Ascending aorta (tissue), 2 donors: ENCODE measurements at regions not wholly inside any gene's neighbourhood (a gene's known extent, or its start where the extent isn't known, plus 50 kb on each side); places are given as distances from the start of the nearest gene placed in this dataset.
"Not testable (repeated sequence)": the region's sequence is repeated elsewhere in the genome, so short reads cannot be mapped to it uniquely, and the experiment has no call there.

Experiments used
- DNase-seq, 2 donors: peaks; one replicate each; pipeline ENCODE4 v3.0.0-alpha.2; 2019; ENCODE audit warnings: low spot score in 2 of 2
- H3K27ac ChIP-seq, 2 donors: fragments of 200-600 bp; sonication (generic); one replicate each; pipeline ENCODE4 v1.5.1; 2016 to 2017; ENCODE audit warnings: mild to moderate bottlenecking in 1 of 2
- H3K27me3 ChIP-seq: fragments of 200-600 bp; sonication (generic); one replicate; pipeline ENCODE4 v1.5.1; 2017
- H3K36me3 ChIP-seq, 2 donors: fragments of 200-600 bp; sonication (generic); one replicate each; pipeline ENCODE4 v1.5.1; 2016
- H3K4me1 ChIP-seq, 2 donors: fragments of 200-600 bp; sonication (generic); one replicate each; pipeline ENCODE4 v1.5.1; 2016 to 2017; ENCODE audit warnings: mild to moderate bottlenecking in 1 of 2
- H3K4me3 ChIP-seq, 2 donors: fragments of 200-600 bp; sonication (generic); one replicate each; pipeline ENCODE4 v1.5.1; 2016 to 2017; ENCODE audit warnings: mild to moderate bottlenecking in 1 of 2
- H3K9me3 ChIP-seq, 2 donors: fragments of 200-600 bp; sonication (generic); one replicate each; pipeline ENCODE4 v1.5.1; 2016
- CTCF ChIP-seq, 3 experiments: fragments of 200-600 bp in 2 of 3; fragments of 450-650 bp in 1 of 3; sonication (generic) in 2 of 3; IDR thresholded peaks; one replicate each; pipeline ENCODE4 v1.5.1; 2016 to 2019; ENCODE audit warnings: antibody characterized with exemption in 3 of 3, mild to moderate bottlenecking in 1 of 3, moderate library complexity in 1 of 3
- intact Hi-C: fragments of 100-400 bp; cut with DNase I; formaldehyde crosslinking; loops from one replicate; pipeline ENCODE4 v1.15.1; 2023

- intact Hi-C loops = no loop called here
Observed at GRCh38 chr20:50447817-50448216, 62.4 kb upstream of the PTPN1 start.

GRCh38 chr20:50448625-50449403, 61.4 kb upstream of the PTPN1 start:
- DNase-seq, H3K4me3 ChIP-seq, H3K27ac ChIP-seq, H3K4me1 ChIP-seq, H3K36me3 ChIP-seq, H3K9me3 ChIP-seq, intact Hi-C loops, H3K27me3 ChIP-seq: not testable (repeated sequence)

More at GRCh38 chr20:50447817-50448216, 62.4 kb upstream of the PTPN1 start:
- no peaks in the 10 kb centered on the region for H3K36me3 ChIP-seq
- no peaks in the 10 kb centered on the region for H3K27me3 ChIP-seq
- no peak overlapping the region for H3K27ac ChIP-seq
- H3K9me3 ChIP-seq = no peaks in the 10 kb centered on the region
- H3K4me3 ChIP-seq = no peak overlapping the region
- peaks cover 0 to 7% of the 10 kb centered on the region in 2 donors for H3K4me1 ChIP-seq
- DNase-seq = no peak
- no peak for TF ChIP-seq CTCF (IDR thresholded peaks at IDR 0.05)

GRCh38 chr20:50449738-50450492, 60.3 kb upstream of the PTPN1 start:
- H3K9me3 ChIP-seq = no peaks in the 10 kb centered on the region
- H3K4me3 ChIP-seq = no peak overlapping the region
- no peak for DNase-seq
- no peaks in the 10 kb centered on the region for H3K36me3 ChIP-seq
- H3K27ac ChIP-seq = no peak overlapping the region
- H3K4me1 ChIP-seq = peaks cover 0 to 7% of the 10 kb centered on the region in 2 donors
- H3K27me3 ChIP-seq = no peaks in the 10 kb centered on the region
- no peak for TF ChIP-seq CTCF (IDR thresholded peaks at IDR 0.05)
- intact Hi-C loops = no loop called here

GRCh38 chr20:50450493-50450826, 59.7 kb upstream of the PTPN1 start:
- no peak for TF ChIP-seq CTCF (IDR thresholded peaks at IDR 0.05)
- H3K27me3 ChIP-seq = no peaks in the 10 kb centered on the region
- no peak for DNase-seq
- no peaks in the 10 kb centered on the region for H3K36me3 ChIP-seq
- intact Hi-C loops = no loop called here
- H3K4me1 ChIP-seq = peaks cover 0 to 7% of the 10 kb centered on the region in 2 donors
- no peaks in the 10 kb centered on the region for H3K9me3 ChIP-seq
- H3K27ac ChIP-seq = no peak overlapping the region
- H3K4me3 ChIP-seq = no peak overlapping the region

GRCh38 chr20:50450881-50451752, 59.1 kb upstream of the PTPN1 start:
- peaks cover 1 to 12% of the 10 kb centered on the region in 2 donors for H3K4me1 ChIP-seq
- H3K9me3 ChIP-seq = no peaks in the 10 kb centered on the region
- H3K4me3 ChIP-seq = peak overlapping the region in 1 of 2 donors; percentile 24
- peak overlapping the region; percentile 48 to 53 for H3K27ac ChIP-seq
- H3K27me3 ChIP-seq = no peaks in the 10 kb centered on the region
- DNase-seq = no peak
- no peaks in the 10 kb centered on the region for H3K36me3 ChIP-seq
- no peak for TF ChIP-seq CTCF (IDR thresholded peaks at IDR 0.05)
- intact Hi-C loops = no loop called here

- H3K27me3 ChIP-seq, H3K9me3 ChIP-seq, H3K4me3 ChIP-seq, DNase-seq, intact Hi-C loops, H3K36me3 ChIP-seq: not testable (repeated sequence)
- Histone ChIP-seq H3K27ac (peak overlapping the region; percentile 48 to 53), H3K4me1 (peaks cover 3 to 16% of the 10 kb centered on the region in 2 donors)
Observed at GRCh38 chr20:50451792-50452425, 58.3 kb upstream of the PTPN1 start.
